ENCODE measurements at regions not wholly inside any gene's neighbourhood (a gene's known extent, or its start where the extent isn't known, plus 50 kb on each side); places are given as distances from the start of the nearest gene placed in this dataset.
"Not testable (repeated sequence)": the region's sequence is repeated elsewhere in the genome, so short reads cannot be mapped to it uniquely, and the experiment has no call there.

DNA sequence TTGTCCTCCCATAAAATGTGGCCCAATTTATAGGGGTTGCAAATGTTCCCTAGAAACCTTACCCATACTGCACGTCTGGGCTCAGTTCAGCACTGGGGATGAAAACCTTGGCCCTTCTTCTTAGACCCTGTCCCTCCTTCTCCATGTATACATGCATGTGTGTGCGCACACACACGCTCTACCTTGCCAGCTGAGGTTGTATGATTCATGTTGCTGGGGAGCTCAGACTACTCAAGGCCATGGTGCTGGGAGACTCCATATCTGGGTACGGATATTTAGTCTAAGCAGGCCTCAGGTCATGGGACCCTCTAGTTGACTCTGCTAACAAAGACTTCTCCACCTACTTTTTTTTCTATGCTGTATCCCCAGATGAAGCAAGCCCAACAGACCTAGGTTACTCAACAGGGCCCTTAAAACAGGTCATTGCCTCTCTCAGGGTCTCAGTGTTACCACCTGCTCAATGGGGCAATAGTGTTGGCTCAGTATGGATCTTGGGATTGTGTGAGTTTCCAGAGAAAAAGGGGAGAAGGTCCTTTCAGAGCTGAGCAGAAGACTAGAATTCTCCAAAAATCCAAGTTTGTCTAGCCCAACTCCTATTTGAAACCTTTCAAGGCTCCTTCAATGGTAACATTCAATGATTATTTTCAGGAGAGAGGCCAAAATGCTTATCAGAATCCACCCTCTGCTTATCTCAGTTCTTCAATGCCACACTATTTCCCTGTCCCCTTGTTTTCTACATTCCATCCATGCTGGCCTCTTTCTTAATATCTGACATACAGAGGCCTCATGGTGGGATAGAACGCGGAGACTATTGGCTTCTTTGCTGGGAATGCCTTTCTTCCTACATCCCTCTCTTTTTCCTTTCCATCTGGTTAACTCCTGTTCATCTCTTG lies 123.6 kb upstream of the PITX1 start:
- DNase-seq (ENCODE audit: low spot score) = peak; percentile 34

DNA sequence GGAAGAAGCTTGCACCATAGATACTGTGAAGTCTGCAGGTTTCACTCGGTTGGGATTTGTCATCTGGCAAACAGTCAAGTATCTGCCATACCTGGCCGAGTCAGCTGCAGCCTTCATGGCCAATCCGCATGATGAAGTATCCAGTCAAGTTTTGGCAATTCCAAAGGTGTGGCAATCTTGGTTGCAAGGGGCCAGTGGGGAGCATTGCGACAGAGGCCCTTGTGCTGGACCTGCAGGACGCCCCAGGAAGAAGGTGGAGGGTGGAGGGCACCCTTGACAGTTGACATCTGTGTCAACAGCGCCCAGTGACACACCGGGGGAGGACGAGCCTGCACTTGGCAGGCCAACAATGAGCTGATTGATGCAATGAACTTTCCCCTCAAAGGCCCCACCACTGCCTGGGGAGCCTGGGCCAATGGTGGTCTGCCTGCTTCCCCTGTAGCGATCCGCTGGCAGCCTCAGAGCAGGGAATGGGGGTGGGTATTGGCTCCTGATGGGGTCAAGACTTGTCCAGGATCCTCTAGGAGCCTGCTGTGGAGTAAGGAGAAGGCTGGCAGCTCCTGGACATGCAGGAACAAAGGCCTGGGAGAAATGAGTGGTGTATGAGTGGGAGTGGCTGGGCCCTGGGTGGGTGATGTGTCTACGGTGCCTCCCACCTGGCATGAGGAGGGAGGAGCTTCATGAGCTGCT lies 122.8 kb upstream of the PITX1 start:
- peak; percentile 33 for DNase-seq (ENCODE audit: low spot score)

DNA sequence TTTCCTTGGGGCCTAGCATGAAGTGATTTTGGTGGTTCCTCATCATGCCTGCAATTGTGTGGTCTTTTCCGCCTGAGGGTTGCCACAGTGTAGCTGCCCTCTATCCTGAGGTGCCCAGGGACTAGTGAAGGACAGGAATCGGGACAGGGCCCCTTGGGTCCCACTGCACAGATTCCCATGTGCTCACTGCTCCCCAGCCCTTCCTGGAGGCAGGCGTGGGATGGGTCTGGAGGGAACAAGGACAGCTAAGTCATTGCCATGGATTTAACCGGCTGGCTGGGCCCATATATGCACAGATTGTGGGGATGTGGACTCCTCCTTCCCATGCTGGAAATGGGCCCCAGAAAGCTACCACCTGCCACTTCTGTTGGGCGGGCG lies 122.3 kb upstream of the PITX1 start:
- no peak for DNase-seq (ENCODE audit: low spot score)

DNA sequence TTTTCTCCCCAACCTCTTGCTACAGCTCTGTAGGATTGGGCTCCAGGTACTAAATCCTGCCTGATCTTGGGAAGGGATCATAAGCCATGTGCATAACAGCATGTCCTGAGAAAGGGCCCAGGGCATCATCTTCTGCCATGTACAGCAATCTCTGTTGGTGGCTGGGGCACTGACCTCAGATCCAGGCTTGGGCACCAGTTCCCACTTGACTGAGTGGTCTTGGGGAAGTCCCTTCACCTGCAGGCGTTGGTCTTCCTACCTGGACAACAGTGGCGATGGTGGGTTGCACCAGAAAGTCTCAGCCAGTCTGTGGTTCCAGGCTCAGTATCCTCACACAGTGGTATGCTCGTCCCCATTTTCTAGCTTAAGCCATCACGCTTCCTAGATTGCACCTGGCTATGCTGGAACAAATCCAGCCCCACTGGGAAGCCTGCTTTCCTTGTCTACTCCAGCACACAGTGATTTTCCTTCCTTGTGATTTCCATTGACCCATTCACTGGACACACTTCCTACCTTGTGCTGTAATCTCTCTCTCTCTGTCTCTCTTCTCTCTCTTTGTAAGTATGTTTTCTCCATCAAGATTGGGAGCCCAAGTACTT lies 121.7 kb upstream of the PITX1 start:
- peak; percentile 49 for DNase-seq (ENCODE audit: low spot score)

DNA sequence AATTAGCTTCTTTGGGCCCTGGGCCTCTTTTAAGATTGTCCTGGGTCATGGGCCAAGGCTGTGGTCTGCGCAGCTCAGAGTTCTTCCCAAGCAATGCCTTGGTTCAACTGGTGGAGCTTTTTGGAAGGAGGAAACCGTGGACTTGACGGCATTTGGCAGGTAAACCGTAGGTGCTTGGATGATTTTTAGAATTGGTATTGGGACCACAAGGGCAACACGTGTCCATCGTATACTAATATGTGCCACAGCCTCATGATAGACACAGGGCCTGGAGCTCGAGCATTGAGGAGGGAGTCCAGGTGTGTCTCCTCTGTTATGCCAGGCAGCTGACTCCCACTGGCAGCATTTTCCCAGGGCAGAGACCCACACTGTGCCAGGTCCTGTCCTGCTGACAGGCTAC lies 120.9 kb upstream of the PITX1 start:
- DNase-seq (ENCODE audit: low spot score) = peak; percentile 30

DNA sequence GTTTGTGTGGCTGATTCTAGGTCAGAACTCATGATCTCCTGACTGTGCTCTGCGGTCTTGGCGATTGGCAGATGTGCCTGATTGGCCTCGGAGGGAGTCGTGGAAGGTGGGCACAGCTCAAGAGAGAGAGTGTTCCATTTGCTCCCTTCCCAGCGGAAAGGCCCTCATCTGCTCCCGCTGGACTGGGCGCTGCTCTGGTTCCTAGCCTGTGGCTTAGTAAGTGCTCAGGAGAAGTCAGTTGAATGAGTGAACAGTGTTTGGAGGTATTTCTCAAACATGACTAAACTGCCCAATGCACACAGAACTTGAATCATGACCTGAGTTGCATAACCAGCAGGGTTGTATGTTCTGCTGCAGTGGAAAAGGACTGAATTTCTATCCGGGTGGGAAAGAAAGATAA lies 120.2 kb upstream of the PITX1 start:
- peak; percentile 25 for DNase-seq (ENCODE audit: low spot score)

DNA sequence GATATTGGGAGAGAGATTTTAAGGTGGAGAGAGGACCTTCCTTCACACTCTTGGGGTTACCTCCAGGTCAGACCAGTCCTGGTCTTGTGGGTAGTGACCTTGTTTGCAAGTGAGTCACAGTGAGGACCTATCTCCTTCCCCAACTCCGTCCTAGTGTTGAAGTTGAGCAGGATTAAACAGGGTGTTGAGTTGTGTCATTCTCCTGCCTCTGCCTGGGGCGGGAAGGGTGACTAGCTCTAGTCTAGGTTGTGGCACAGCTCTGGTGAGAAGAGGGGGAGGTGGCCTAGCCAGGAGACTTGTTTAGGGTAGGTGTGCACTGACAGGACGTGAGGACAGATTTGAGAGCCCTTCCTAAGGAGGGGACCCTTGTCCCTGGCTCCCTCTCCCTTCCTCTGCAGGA lies 119.6 kb upstream of the PITX1 start:
- peak; percentile 31 for DNase-seq (ENCODE audit: low spot score)

DNA sequence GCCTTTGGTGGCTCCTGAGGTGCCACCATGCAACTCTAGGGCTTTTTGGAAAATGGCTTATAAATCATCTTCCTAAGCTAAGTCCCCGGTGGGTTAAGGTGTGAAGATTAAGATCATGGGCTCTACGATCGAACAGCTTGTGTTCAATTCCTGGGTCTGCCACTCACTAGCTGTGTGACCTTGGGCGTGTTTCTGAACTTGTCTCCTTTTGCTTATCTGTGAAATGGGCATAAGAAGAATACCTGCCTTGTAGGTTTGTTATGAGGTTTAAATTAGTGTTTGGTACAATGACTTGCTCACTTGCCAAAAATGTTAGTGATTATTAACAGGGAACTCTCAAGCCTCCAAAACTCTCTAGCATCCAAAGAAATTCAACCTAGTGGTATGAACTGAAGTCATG lies 119.2 kb upstream of the PITX1 start:
- DNase-seq (ENCODE audit: low spot score) = no peak

DNA sequence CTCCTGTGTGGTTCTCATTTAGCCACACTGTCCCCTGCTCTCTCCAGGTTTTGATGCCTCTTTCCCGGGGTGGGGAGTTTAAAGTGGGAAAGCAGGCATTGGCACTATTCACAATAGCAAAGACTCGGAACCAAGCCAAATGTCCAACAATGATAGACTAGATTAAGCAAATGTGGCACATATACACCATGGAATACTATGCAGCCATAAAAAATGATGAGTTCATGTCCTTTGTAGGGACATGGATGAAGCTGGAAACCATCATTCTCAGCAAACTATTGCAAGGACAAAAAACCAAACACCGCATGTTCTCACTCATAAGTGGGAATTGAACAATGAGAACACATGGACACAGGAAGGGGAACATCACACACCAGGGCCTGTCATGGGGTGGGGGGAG lies 117.6 kb upstream of the PITX1 start:
- DNase-seq (ENCODE audit: low spot score) = not testable (repeated sequence)

DNA sequence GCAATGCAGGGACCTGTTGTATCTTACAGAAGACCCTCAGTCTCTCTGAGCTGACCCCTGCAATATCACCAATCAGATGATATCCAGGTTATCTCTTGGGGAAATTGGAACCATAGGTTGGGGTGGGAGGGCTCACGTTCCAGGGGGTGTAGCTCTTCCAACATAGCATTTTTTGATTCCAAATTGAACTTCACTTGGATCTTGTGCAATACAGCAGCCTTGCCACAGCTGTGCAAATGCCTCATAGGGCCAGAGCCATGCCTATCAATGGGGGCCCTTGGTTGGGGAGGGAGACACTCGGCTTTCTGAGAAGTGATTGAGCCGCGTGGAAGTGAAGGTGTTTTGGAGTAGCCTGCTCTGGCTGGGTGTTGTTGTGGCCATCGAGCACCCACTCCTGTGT lies 117.2 kb upstream of the PITX1 start:
- DNase-seq (ENCODE audit: low spot score) = peak; percentile 30

DNA sequence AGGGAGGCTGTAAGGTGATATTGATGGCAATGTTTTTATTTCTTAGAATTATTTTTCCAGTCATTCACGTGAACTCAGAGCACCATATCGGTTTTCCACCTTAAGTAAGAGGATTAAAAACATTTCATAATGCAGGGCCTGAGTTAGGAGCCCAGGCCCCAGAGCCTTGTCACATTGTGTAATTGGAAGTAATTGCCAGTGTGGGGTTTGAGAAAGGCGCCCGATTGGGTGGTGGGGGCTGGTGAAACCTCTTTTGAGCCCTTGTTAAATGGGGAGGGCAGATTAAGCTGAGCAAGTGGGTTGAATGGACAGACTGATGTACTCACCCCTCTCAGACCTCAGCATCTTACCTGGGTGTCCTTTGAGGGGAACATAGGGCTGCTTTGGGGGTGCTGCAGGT lies 116.7 kb upstream of the PITX1 start:
- no peak for DNase-seq (ENCODE audit: low spot score)

DNA sequence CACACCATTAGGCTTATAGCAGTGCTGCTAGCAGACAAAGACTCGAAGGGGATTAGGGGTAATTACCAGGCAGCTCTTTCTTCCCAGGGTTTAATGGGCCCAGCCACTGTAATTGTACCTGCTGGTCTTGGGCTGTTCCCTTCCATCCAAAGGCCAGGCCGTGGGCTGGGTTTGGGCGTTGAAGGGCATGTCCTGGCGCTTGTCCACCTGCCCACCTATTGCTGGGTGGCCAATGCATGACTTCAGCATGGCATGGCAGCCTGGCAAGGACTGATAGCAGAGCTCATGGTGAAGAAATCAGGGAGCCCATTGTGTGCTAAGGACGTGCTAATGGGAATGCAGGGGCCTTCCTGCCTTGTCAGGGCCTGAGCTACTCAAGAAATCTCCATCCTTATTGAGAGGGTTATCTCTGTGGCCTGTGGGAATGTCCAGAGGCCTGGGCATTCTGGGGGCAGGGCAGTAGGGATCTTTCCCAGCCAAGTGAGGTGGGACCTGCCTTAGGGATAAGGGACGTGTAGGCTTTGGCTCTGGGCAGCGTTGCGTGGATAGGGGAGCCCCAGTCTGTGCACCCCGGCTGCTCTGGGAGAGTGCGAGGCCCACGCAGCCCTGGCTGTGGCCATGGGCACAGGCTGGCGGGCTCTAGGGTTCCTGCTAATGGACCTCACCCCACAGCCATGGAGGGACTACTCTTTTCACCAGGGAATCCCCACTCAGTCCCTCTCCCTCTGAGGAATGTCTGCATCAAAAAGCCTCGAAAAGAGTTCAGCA lies 116.1 kb upstream of the PITX1 start:
- DNase-seq (ENCODE audit: low spot score) = peak; percentile 44

DNA sequence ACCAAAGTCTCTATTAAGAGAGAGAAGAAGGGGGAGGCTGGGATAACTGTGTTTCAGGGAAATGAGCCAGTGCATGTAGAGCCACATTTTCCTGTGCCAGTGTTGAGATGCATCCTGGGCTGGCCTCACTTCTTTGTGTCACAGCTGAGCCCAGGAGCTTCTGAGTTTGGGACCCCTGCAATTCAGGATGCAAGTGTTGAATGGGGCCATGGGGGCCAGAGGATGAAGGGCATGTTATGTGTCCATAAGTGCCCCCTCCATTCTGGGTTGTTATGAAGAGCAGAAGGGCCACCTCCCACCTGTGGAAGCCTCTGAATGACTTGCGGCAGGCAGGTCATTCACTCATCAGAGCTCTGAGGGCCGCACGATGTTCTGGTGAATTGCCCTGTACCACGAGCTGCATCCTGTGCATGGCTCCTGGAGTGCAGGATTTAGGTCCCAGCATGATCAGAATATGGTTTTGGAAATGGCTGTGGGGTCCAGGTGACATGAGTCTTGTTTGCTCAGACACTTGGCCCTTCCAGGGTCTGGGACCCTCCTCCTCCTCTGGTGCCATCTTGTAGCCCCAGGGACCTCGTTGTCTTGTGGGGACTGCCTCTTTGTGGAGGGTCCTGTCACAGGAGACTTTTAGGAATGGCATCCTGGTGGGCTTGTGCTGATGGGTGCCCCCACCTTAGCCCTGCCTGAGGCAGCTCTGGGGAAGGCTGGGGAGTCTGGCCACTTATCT lies 115.4 kb upstream of the PITX1 start:
- DNase-seq (ENCODE audit: low spot score) = peak; percentile 28

DNA sequence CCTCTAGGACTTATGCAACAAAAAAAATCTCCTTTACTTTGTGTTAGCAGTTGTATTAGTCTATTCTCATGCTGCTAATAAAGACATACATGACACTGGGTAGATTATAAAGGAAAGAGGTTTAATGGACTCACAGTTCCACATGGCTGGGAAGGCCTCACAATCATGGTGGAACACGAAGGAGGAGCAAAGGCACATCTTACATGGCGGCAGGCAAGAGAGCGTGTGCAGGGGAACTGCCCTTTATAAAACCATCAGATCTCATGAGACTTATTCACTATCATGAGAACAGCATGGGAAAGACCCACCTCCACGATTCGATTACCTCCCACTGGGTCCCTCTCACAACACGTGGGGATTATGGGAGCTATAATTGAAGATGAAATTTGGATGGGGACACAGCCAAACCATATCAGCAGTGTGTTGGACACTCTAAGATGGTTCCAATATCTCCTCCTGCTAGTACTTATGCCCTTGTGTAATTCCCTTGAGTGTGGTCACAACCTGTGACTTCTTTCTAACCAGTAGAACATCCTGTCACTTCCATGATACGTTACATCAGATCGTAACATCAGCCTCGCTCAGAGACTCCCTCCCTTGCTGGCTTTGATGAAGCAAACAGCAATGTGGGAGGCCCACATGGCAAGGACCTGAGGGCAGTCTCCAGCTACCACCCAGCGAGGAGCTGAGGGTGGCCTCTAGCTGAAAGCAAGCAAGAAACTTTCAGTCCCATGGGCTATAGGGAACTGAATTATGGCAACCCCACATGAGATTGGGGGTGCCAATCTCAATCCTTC lies 113.5 kb upstream of the PITX1 start:
- DNase-seq (ENCODE audit: low spot score) = no peak

DNA sequence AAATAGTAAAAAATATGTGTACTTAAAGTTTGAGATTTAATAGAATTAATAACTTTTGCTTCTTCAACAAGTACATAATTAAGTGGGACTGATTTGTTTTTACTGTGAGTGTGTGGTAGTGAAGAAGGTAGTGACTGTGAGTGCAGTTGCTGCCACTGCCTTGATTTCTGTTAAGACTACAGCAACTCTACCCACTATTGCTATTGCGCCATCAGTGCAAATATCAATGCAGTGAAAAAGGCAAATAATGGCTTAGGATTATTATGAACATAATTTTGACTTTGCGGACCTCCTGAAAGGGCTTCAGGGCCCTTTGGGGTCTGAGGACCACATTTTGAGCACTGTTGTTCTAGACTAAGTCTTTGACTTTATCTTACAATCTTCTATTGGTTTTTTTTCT lies 112.0 kb upstream of the PITX1 start:
- no peak for DNase-seq (ENCODE audit: low spot score)

DNA sequence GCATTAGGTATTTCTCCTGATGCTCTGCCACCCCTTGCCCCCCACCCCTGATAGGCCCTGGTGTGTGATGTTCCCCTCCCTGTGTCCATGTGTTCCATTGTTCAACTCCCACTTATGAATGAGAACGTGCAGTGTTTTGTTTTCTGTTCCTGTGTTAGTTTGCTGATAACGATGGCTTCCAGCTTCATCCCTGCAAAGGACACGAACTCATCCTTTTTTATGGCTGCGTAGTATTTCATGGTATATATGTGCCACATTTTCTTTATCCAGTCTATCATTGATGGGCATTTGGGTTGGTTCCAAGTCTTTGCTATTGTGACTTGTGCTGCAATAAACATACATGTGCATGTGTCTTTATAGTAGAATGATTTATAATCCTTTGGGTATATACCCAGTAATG lies 109.7 kb upstream of the PITX1 start:
- DNase-seq (ENCODE audit: low spot score) = peak; percentile 22

DNA sequence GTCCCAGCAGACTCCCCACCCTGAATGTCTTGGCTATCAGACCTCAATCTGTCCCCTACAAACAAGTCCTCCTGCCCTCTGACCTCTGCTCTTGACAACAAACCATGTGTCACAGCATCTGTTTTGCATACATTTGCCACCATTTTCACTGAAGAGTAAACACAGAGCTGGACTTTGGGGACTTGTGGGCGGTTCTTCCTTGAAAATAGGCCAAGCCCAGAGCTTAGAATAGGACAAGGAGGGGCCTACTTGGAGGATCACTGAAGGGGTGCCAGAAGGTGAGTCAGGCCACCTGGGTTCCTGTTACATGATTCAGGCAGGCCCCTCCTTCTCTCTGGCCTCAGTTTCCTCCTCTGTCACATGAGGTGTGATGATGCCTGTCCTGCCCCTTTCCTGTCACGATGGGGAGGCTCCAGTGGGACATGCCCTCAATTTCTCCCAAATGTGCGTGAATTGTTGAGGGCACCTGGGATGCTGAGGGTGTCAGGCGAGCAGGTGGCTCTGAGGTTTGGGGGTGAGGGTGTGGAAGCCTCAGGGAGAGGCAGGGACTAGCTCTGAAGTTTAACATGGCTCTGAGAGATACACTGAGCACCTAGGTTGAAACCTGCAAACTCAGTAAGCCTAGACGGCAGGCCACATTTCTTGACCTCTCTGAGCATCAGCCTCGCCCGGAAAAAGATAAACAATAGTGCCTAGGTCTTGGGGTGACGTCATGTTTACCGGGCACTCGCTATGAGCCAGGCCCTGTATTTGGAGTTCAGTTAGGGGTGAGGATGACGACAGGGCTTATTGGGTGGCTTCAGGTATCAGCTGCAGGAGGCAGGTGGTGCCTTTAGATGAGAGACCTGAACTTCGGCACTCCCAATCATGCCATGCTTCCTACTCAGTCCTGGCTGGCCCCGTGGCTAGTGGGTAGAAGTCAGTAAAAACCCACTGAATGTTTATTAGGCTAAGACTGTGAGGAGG lies 107.6 kb upstream of the PITX1 start:
- no peak for DNase-seq (ENCODE audit: low spot score)

DNA sequence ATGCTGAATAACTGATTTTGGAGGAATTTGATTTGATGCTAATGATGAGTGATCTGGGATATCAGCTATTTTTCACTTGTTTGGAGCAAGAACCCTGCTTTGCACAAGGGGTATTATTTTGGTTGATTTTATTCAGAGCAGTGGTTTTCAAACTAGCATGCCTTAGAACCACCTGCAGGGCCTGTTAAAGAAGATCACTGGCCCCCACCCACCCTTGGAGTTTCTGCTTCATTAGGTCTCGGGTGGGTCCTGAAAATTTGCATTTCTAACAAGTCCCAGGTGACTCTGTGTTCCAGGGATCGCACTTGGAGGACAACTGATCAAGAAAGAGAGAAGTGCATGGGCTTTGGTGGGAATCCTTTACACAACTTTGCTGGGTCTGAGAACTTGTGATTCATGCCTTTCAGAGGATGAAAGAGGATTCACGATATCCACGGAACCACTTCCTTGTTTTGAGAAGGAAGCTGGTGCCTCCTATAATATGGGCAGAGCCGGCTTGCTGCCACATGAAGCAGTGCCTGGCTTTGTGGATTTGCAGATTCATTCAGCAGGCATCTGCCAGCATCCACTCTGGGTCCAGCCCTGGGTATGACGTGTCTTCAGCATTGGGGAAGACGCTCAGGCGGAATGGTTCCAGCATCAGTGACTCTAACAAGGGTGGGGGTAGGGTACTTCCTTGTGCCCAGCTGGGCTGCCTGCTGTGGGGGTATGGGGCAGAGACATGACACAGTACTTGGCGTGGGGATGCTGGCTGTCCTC lies 106.6 kb upstream of the PITX1 start:
- DNase-seq (ENCODE audit: low spot score) = no peak
